ENCODE measurements at regions not wholly inside any gene's neighbourhood (a gene's known extent, or its start where the extent isn't known, plus 50 kb on each side); places are given as distances from the start of the nearest gene placed in this dataset.

DNA sequence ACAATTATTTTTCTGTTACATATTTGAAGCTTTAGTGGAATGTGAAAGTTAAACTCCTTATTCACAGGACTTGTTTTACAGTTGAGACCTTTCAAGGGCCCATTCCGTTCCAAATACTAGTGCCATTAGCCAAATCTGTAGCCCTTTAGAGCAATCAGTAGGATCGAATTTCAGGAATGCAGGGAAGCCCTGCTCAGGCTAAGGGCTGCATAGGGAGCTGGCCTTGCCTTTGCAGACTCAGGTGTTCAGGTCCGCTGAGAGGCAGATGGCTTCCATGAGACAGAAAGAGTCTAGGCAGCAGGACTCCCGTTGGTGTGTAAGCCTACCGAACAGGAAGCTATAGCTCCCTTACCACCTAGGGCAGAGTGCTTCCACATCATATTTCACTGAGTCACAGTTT, 150.1 kb upstream of the SLC27A6 start:
- no peaks in the 10 kb centered on the region for H3K27me3 ChIP-seq (ENCODE audit: insufficient read depth, poor library complexity, severe bottlenecking)
- H3K4me3 ChIP-seq (replicated peaks; ENCODE audit: insufficient read depth, low read length): no peak overlapping the region
- no peak overlapping the region for H3K27ac ChIP-seq (replicated peaks)
- no peak for TF ChIP-seq POLR2AphosphoS5 (IDR thresholded peaks at IDR 0.05; ENCODE audit: low read depth)
- no peak for DNase-seq (ENCODE audit: low read depth in 1 of 2, low spot score in 1 of 2)

- no peak for DNase-seq (ENCODE audit: low read depth in 1 of 2, low spot score in 1 of 2)
- TF ChIP-seq GABPA (IDR thresholded peaks at IDR 0.05; ENCODE audit: low read depth) (no peak), SPI1 (IDR thresholded peaks at IDR 0.05; ENCODE audit: borderline replicate concordance, low read depth) (no peak), POLR2AphosphoS5 (IDR thresholded peaks at IDR 0.05; ENCODE audit: low read depth) (no peak), REST (IDR thresholded peaks at IDR 0.05; ENCODE audit: insufficient replicate concordance, low read depth) (no peak)
- TF ChIP-seq, protein P1, sequence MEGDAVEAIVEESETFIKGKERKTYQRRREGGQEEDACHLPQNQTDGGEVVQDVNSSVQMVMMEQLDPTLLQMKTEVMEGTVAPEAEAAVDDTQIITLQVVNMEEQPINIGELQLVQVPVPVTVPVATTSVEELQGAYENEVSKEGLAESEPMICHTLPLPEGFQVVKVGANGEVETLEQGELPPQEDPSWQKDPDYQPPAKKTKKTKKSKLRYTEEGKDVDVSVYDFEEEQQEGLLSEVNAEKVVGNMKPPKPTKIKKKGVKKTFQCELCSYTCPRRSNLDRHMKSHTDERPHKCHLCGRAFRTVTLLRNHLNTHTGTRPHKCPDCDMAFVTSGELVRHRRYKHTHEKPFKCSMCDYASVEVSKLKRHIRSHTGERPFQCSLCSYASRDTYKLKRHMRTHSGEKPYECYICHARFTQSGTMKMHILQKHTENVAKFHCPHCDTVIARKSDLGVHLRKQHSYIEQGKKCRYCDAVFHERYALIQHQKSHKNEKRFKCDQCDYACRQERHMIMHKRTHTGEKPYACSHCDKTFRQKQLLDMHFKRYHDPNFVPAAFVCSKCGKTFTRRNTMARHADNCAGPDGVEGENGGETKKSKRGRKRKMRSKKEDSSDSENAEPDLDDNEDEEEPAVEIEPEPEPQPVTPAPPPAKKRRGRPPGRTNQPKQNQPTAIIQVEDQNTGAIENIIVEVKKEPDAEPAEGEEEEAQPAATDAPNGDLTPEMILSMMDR (IDR thresholded peaks at IDR 0.05; ENCODE audit: insufficient read depth, low read length): no peak
- Histone ChIP-seq H3K27ac (replicated peaks) (no peak overlapping the region), H3K4me3 (replicated peaks; ENCODE audit: insufficient read depth, low read length) (no peak overlapping the region), H3K27me3 (ENCODE audit: insufficient read depth, poor library complexity, severe bottlenecking) (no peaks in the 10 kb centered on the region)
Observed at GRCh38 chr5:128825826-128826225, 139.5 kb upstream of the SLC27A6 start.

GRCh38 chr5:128826275-128826674, 139.0 kb upstream of the SLC27A6 start:
- no peak for DNase-seq (ENCODE audit: low read depth in 1 of 2, low spot score in 1 of 2)
- TF ChIP-seq SPI1 (IDR thresholded peaks at IDR 0.05; ENCODE audit: borderline replicate concordance, low read depth): no peak
- H3K27ac ChIP-seq (replicated peaks): no peak overlapping the region

GRCh38 chr5:128836571-128836970, 128.7 kb upstream of the SLC27A6 start:
- DNase-seq (ENCODE audit: low read depth in 1 of 2, low spot score in 1 of 2): no peak
- H3K27me3 ChIP-seq (ENCODE audit: insufficient read depth, poor library complexity, severe bottlenecking): no peaks in the 10 kb centered on the region
- H3K27ac ChIP-seq (replicated peaks): no peak overlapping the region
- H3K4me3 ChIP-seq (replicated peaks; ENCODE audit: insufficient read depth, low read length): no peak overlapping the region
- TF ChIP-seq GABPA (IDR thresholded peaks at IDR 0.05; ENCODE audit: low read depth): no peak

More at GRCh38 chr5:128826275-128826674, 139.0 kb upstream of the SLC27A6 start:
- no peaks in the 10 kb centered on the region for H3K27me3 ChIP-seq (ENCODE audit: insufficient read depth, poor library complexity, severe bottlenecking)
- no peak overlapping the region for H3K4me3 ChIP-seq (replicated peaks; ENCODE audit: insufficient read depth, low read length)

DNA sequence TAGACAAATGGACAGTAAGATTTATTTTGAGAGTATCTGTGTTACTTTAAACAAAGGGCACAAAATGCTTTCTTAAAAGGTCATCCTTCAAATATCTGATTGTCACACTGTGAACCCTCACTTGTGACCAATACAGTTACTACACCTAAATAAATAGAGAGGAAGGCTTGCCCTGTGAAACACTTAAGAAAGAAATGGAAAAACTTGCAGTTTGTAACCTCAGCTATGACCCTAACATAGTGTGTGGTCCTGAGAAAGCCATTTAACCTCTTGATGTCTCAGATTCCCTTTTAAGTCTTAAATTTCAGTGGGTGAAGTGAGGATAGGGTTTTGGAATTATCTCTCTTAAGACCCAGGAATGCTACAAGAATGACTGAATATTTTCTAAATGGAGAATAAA, 126.7 kb upstream of the SLC27A6 start:
- no peak overlapping the region for H3K4me3 ChIP-seq (replicated peaks; ENCODE audit: insufficient read depth, low read length)
- DNase-seq (ENCODE audit: low read depth in 1 of 2, low spot score in 1 of 2): no peak

More for the DNA sequence above, 126.7 kb upstream of the SLC27A6 start:
- Histone ChIP-seq H3K27me3 (ENCODE audit: insufficient read depth, poor library complexity, severe bottlenecking) (no peaks in the 10 kb centered on the region), H3K27ac (replicated peaks) (no peak overlapping the region)
- TF ChIP-seq POLR2AphosphoS5 (IDR thresholded peaks at IDR 0.05; ENCODE audit: low read depth) (no peak), GABPA (IDR thresholded peaks at IDR 0.05; ENCODE audit: low read depth) (no peak), SPI1 (IDR thresholded peaks at IDR 0.05; ENCODE audit: borderline replicate concordance, low read depth) (no peak), REST (IDR thresholded peaks at IDR 0.05; ENCODE audit: insufficient replicate concordance, low read depth) (no peak)
- TF ChIP-seq, protein P1 (IDR thresholded peaks at IDR 0.05; ENCODE audit: insufficient read depth, low read length): no peak
